GM12892 (cell line): ENCODE measurements at regions not wholly inside any gene's neighbourhood (a gene's known extent, or its start where the extent isn't known, plus 50 kb on each side); places are given as distances from the start of the nearest gene placed in this dataset.

Experiments used
- POLR2A ChIP-seq: IDR thresholded peaks from 2 replicates; pipeline ENCODE4 v1.6.1; 2011; ENCODE audit warnings: low read depth, low read length, control low read depth
- TAF1 ChIP-seq: IDR thresholded peaks from 2 replicates; pipeline ENCODE4 v1.6.1; 2011; ENCODE audit warnings: low read depth, mild to moderate bottlenecking, control low read depth, low read length, borderline replicate concordance

- TF ChIP-seq POLR2A (no peak), TAF1 (no peak)
Observed at GRCh38 chr6:27772261-27773001, 139.8 kb downstream of the OR2B2 start.
